OCI-LY1 (cell line): ENCODE measurements at regions not wholly inside any gene's neighbourhood (a gene's known extent, or its start where the extent isn't known, plus 50 kb on each side); places are given as distances from the start of the nearest gene placed in this dataset.
"Not testable (repeated sequence)": the region's sequence is repeated elsewhere in the genome, so short reads cannot be mapped to it uniquely, and the experiment has no call there.

Experiments used
- EZH2 ChIP-seq: fragments of 200-600 bp; sonication (generic), shearing (Covaris generic); IDR thresholded peaks from 2 replicates; pipeline ENCODE4 v1.8.0; 2017; ENCODE audit warnings: borderline replicate concordance, mixed run types, mild to moderate bottlenecking, antibody characterized with exemption, low read length, moderate library complexity, mixed read lengths
- TF ChIP-seq, protein P1 (sequence below): fragments of 200-600 bp; sonication (generic), shearing (Covaris generic); IDR thresholded peaks from 2 replicates; pipeline ENCODE4 v1.5.1; 2017; ENCODE audit warnings: mild to moderate bottlenecking, antibody characterized with exemption, low read length, moderate library complexity, mixed read lengths

DNA sequence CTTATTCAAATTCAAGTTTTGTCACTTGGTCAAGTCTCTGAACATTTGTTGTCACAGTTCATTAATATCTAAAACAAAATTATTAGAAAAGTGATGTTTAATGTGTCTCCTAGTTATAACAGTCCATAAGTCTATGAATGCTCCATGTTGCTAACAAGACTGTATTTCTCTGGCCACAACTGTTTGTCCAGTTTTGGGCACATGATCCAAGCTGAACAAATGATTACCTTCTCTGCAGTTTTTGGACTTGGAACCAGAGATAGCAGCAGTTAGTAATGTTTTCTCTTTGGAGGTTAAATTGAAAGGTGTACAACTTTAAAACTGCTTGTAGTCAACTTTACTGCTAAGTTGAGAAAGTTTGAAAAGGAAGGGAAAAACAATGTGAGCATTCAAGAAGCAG, 84.7 kb upstream of the NOX4 start:
- TF ChIP-seq, protein P1, sequence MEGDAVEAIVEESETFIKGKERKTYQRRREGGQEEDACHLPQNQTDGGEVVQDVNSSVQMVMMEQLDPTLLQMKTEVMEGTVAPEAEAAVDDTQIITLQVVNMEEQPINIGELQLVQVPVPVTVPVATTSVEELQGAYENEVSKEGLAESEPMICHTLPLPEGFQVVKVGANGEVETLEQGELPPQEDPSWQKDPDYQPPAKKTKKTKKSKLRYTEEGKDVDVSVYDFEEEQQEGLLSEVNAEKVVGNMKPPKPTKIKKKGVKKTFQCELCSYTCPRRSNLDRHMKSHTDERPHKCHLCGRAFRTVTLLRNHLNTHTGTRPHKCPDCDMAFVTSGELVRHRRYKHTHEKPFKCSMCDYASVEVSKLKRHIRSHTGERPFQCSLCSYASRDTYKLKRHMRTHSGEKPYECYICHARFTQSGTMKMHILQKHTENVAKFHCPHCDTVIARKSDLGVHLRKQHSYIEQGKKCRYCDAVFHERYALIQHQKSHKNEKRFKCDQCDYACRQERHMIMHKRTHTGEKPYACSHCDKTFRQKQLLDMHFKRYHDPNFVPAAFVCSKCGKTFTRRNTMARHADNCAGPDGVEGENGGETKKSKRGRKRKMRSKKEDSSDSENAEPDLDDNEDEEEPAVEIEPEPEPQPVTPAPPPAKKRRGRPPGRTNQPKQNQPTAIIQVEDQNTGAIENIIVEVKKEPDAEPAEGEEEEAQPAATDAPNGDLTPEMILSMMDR: not testable (repeated sequence)
- not testable (repeated sequence) for TF ChIP-seq EZH2
